NCI-H526 treated with DMSO at 0.1 percent for 48 hours (cell line): ENCODE measurements at regions not wholly inside any gene's neighbourhood (a gene's known extent, or its start where the extent isn't known, plus 50 kb on each side); places are given as distances from the start of the nearest gene placed in this dataset.

Experiments used
- DNase-seq: peaks from one replicate; lab custom pipeline; 2025; lab: John Stamatoyannopoulos, UW

DNA sequence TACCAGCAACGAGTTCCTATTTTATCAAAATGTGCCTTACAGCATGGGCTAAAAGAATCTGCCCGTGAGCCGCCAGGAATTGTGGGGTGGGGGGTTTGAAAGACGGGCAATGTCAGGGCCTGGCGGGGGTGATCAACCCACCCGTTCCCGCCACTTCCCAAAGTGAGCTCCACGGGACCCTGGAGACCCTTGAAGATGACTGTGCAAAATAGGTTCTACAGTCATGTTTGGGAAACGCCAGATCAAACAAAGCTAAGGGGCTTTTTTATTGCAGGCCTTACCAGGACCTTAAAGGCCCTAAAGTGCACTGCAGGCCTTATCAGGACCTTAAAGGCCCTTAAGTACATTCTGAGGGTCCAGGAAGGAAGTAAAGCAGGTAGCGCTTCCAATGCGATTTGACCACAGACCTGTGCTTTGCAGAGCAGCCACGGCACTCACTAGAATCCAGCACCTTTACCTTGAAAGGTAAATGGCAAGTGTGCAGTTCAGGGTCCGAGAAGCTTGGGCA lies 404.1 kb downstream of the SHANK2 start:
- DNase-seq: no peak

DNA sequence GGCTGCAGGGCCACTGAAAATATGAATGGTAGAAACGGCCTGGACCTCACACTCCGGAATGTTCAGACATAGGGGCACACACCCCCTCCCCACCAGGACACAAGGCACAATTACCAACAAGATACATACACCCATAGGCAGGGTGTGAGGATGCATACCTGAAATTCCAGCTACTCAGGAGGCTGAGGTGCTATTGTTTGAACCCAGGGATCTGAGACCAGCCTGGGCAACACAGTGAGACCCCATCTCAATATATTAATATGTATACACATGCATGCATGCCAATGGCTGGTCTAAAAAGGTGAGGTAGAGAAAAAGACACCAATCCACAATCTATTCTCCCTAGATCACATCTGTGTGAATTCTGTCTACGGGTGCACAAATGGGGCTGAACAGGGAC lies 403.3 kb downstream of the SHANK2 start:
- DNase-seq: no peak

GRCh38 chr11:70851308-70851707 lies 401.1 kb downstream of the SHANK2 start:
- no peak for DNase-seq

DNA sequence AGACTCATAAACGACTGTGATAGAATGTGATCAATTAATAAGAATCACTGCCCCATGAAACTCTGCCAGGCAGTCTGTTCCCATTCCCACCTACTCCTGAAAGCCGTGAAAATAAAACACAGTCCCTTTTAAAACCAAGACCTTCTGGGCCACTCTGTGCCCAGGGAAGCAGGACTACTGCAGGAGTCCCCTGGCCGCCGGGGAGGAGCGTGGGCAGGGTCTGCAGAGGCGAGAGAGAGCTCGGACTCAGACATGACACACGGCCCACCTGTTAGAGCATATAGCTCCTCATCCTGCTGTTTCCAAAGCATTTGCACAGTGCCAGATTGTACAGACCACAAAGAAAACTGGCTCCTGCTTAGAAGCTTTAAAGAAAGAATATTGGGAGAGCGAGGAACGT lies 400.5 kb downstream of the SHANK2 start:
- no peak for DNase-seq

DNA sequence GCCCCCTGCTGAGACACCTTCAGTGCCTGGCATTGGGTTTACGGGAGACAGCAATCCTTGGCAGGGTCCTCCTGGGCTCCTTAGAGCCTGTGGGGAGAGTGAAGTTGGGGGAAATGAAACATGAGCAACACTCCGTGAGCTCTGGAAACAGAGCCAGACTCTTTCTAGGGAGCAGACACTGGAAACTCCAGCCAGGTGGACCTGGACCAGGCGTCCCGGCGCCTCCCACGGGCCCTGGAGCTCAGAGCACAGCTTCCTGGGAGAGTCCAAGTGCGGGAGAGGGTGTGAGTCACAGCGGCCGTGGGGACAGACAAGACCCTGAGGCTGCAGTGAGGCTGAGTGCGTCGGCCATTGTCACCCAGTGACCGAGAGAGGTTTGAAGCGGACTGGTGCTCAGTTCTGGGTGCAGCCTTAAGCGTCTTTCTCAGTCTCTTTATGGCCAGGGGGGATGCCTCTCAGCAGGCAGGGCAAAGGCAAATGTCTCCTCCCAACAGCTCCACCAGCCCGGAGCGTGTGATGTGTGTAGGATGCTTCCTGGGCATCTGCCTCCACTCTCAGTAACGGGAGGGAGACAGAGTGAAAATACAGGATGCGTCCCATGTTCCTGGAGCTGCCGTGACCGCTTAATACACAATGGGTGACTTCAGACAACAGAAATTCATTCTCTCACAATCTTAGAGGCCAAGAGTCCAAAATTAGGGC lies 399.2 kb downstream of the SHANK2 start:
- no peak for DNase-seq

GRCh38 chr11:70853770-70854108 lies 398.6 kb downstream of the SHANK2 start:
- DNase-seq: no peak

GRCh38 chr11:70854201-70854600 lies 398.2 kb downstream of the SHANK2 start:
- no peak for DNase-seq

GRCh38 chr11:70854901-70855556 lies 397.3 kb downstream of the SHANK2 start:
- DNase-seq: peak; percentile 3

DNA sequence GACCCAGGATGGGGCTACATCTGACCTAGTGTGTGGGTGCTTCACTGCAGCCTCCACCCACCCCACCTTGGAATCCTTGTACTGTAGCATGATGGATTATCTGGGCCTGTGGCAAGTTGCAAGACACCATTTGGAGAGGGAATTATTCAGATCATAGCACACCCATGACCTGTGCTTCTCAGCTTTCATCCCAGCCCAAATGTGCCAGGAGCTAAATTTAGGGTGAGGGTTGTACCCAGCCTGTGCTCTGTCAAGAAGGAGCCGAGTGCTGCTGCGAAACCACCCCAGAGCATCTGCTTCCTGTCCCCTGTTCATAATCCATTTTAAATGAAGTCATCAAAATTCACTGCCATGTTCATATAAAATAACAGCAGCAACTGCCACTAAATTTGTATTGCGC lies 394.5 kb downstream of the SHANK2 start:
- DNase-seq: no peak

DNA sequence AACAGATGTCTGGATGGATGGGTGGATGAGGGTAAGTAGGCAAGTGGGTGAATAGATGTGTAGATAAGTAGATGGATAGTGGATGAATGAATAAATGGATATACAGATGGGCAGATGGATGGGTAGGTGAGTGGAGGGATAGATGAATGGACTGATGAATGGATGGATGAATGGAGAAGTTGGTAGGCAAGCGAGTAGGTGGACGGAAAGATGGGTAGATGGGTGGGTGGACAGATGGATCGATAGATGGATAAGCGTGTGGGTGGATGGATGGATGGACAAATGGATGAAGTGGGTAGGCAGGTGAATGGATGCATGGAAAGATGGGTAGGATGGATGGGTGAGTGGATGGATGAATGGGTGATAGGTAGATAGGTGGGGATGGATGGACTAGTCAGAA lies 393.2 kb downstream of the SHANK2 start:
- no peak for DNase-seq

GRCh38 chr11:70860888-70861287 lies 391.5 kb downstream of the SHANK2 start:
- no peak for DNase-seq

DNA sequence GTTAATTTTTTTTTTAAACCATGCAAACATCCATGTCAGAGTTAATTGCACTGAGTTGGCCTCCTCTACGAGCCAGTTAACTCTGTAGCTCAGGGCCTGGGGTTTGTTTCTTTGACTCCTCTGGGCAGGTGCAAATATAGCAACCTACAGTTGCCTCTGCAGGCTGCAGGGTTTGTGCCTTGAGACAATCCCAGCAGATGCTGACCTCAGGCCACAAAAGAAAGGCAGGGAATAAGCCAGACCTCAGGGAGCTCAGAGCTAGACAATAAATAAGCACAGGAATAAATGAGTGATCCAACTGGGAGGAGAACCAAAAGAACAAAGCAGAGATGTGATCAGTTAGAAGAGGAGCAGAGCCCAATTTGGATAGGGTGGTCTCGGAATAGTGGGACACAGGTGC lies 390.8 kb downstream of the SHANK2 start:
- DNase-seq: no peak

GRCh38 chr11:70862093-70862492 lies 390.3 kb downstream of the SHANK2 start:
- DNase-seq: no peak

GRCh38 chr11:70863186-70863585 lies 389.2 kb downstream of the SHANK2 start:
- DNase-seq: no peak

GRCh38 chr11:70863993-70864392 lies 388.4 kb downstream of the SHANK2 start:
- DNase-seq: no peak

DNA sequence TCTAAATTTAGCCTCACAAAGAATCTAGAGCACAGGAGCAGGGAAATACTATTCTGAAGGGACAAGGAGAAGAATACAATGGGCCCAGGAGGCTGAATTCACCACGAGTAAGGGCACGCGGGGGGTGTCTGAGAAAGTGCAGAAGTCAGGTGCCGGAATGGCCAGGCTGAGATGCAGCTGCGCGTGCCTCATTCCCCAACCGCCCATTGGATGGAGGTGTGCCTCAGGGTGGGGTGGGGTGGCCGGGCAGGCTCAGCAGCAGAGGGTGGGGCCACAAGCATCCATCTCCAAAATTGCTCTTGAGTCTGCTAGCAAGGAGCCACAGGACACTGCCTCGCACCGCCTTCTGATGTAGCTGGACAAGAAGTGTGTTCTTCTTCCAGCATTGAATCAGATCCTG lies 387.0 kb downstream of the SHANK2 start:
- DNase-seq: no peak

- DNase-seq: no peak
Observed at GRCh38 chr11:70866834-70867233, 385.5 kb downstream of the SHANK2 start.

GRCh38 chr11:70867281-70868047 lies 384.9 kb downstream of the SHANK2 start:
- no peak for DNase-seq

DNA sequence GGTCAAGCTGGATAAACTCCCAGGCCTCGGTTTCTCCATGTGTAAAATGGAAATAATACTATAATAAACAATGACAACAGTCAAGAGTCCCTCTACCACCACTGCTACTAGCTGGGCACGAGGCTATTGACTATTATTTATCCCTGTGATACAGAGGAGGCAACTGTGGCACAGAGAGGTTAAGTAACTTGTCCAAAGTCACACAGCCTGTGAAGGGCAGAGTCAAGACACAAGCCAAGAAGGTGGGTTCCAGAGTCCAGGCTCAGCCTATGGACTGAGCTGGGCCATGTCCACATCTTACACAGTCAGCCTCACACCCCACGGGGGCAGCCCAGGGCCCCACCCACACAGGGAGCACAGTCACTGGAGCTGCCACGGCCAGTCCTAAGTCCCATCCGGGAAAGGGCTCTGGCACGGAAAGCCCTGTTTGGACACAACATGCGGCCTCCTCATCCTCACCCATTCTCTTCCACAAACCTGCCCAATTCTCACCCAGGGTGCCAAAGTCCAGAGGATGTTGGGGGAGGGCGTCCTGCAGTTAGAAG lies 384.0 kb downstream of the SHANK2 start:
- DNase-seq: no peak

GRCh38 chr11:70869054-70869453 lies 383.3 kb downstream of the SHANK2 start:
- no peak for DNase-seq

DNA sequence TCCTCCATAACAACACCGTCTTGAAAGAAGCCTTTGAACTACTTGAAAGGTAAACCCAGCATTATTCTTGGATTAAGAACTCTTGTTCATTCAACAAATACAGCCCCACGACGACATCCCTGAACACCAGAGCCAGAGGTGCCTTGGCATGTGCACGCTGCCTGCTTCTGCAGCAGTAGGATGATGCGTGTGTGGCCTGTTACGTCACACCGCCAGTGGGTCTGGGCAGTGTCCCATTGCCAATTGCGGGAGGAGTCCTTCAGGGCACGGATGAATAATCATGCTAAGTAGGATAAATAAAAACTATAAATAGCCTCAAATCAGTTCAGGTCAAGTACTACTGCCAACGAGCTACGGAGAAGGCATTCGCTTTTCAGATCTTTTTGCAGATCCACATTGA lies 380.5 kb downstream of the SHANK2 start:
- peak; percentile 10 for DNase-seq

DNA sequence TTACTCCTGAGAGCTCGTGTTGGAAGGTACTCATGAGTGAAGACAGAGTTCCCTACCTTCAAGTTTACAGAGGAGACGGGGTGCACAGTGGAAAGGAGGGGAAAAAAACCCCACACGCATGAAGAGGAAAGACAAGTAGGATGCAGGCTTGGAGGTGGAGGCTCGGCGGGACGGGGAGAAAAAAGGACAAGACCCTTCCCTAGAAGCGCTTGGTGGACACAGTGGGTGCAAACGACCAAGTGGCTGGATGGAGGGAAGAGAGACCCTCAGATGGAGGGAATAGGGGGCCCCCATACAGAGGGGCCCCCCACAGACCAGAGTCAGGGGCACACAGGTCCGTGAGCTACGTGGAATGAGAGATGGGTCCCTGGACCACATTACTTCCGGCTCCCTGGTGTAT lies 380.1 kb downstream of the SHANK2 start:
- no peak for DNase-seq
